Tibial nerve (tissue), 4 donors: ENCODE measurements at regions not wholly inside any gene's neighbourhood (a gene's known extent, or its start where the extent isn't known, plus 50 kb on each side); places are given as distances from the start of the nearest gene placed in this dataset.

Experiments
- DNase-seq, 2 donors: peaks; one replicate each; pipeline ENCODE4 v3.0.0-alpha.2; 2019; ENCODE audit warnings: low spot score in 2 of 2
- H3K27ac ChIP-seq, 4 donors: fragments of 200-600 bp; sonication (generic) in 3 of 4; one replicate each; pipeline ENCODE4 v1.5.1; 2017 to 2019; ENCODE audit warnings: mild to moderate bottlenecking in 1 of 4
- H3K27me3 ChIP-seq, 2 donors: fragments of 200-600 bp; sonication (generic) in 1 of 2; one replicate each; pipeline versions ENCODE4 v1.5.1 to v1.6.0; 2017 to 2019
- H3K36me3 ChIP-seq, 3 donors: fragments of 200-600 bp; sonication (generic); one replicate each; pipeline ENCODE4 v1.5.1; 2018 to 2019
- H3K4me1 ChIP-seq, 4 donors: fragments of 200-600 bp; sonication (generic) in 3 of 4; one replicate each; pipeline ENCODE4 v1.5.1; 2017 to 2019
- H3K4me3 ChIP-seq, 4 donors: fragments of 200-600 bp; sonication (generic) in 3 of 4; one replicate each; pipeline ENCODE4 v1.5.1; 2017 to 2019; ENCODE audit warnings: mild to moderate bottlenecking in 1 of 4, moderate library complexity in 1 of 4
- H3K9me3 ChIP-seq, 4 donors: fragments of 200-600 bp; sonication (generic) in 3 of 4; one replicate each; pipeline ENCODE4 v1.5.1; 2017 to 2019
- EP300 ChIP-seq, 2 donors: sonication (generic); formaldehyde crosslinking; IDR thresholded peaks; one replicate each; pipeline ENCODE4 v1.6.1; 2017; ENCODE audit warnings: antibody characterized with exemption in 2 of 2, mild to moderate bottlenecking in 1 of 2
- POLR2A ChIP-seq, 2 donors: fragments of 450-650 bp; IDR thresholded peaks; one replicate each; pipeline ENCODE4 v1.6.1; 2017; ENCODE audit warnings: antibody characterized with exemption in 2 of 2, mild to moderate bottlenecking in 2 of 2, moderate library complexity in 2 of 2
- whole genome bisulfite sequencing, 2 donors: methylation state at CpG; one replicate each; pipeline ENCODE4 v1.1.5; 2018; 5-methylcytosine and 5-hydroxymethylcytosine counted together
- TF ChIP-seq, protein P1 (sequence below), 5 experiments: fragments of 200-600 bp in 3 of 5; fragments of 450-650 bp in 2 of 5; sonication (generic) in 3 of 5; IDR thresholded peaks; one replicate each; pipeline ENCODE4 v1.5.1; 2016 to 2019; ENCODE audit warnings: antibody characterized with exemption in 5 of 5, mild to moderate bottlenecking in 3 of 5, moderate library complexity in 2 of 5

DNA sequence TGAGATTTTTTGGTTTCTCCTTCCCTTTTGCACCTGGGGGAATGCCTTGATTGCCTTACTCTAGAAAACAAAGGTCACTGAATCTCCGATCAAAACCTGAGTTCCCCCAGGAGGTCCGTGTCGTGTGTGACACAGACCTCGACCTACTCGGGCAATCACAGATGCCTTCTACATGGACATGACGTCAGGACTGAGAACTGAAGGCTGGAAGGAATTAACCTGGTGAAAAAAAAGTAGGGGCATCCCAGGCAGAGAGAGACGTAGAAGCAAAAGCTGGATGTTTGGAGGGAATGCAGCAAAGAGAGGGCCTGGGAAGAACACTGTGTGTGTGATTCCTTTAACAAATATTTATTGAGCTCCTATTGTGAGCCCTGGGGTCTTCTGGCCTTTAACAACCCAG, 178.0 kb downstream of the PRDM2 start:
- Histone ChIP-seq H3K27me3 (no peaks in the 10 kb centered on the region), H3K36me3 (no peaks in the 10 kb centered on the region), H3K4me1 (no peaks in the 10 kb centered on the region), H3K9me3 (peaks cover 0 to 5% (median 0%) of the 10 kb centered on the region in 4 donors), H3K27ac (no peak overlapping the region), H3K4me3 (no peak overlapping the region)
- 34 to 51% methylated on average over 7 of the region's 7 CpGs for WGBS, 2 donors
- TF ChIP-seq, protein P1, sequence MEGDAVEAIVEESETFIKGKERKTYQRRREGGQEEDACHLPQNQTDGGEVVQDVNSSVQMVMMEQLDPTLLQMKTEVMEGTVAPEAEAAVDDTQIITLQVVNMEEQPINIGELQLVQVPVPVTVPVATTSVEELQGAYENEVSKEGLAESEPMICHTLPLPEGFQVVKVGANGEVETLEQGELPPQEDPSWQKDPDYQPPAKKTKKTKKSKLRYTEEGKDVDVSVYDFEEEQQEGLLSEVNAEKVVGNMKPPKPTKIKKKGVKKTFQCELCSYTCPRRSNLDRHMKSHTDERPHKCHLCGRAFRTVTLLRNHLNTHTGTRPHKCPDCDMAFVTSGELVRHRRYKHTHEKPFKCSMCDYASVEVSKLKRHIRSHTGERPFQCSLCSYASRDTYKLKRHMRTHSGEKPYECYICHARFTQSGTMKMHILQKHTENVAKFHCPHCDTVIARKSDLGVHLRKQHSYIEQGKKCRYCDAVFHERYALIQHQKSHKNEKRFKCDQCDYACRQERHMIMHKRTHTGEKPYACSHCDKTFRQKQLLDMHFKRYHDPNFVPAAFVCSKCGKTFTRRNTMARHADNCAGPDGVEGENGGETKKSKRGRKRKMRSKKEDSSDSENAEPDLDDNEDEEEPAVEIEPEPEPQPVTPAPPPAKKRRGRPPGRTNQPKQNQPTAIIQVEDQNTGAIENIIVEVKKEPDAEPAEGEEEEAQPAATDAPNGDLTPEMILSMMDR (IDR thresholded peaks at IDR 0.05): no peak
- TF ChIP-seq EP300 (IDR thresholded peaks at IDR 0.05): no peak
- TF ChIP-seq POLR2A (IDR thresholded peaks at IDR 0.05): no peak
- no peak for DNase-seq

DNA sequence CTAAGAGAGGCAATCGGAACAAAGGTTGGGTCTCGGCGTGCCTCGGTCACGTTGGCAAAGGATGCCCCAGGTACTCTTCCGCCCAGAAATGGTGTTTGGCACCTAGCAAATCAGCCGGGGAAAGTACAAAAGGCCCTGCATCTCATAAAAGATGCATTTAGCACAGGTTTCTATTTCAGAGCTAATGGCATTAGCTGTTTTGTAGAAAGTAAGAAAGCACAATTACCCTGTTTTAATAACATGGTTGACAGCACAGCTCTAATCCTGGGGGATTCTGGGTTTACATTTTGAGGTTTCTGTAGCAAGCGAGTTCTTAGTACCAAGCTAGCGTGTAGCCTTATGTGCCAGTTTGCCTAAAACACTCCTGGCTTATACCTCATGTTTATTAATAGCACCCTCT, 178.5 kb downstream of the PRDM2 start:
- peaks cover 0 to 5% (median 0%) of the 10 kb centered on the region in 4 donors for H3K9me3 ChIP-seq
- TF ChIP-seq POLR2A (IDR thresholded peaks at IDR 0.05) (no peak), EP300 (IDR thresholded peaks at IDR 0.05) (no peak)
- TF ChIP-seq, protein P1 (IDR thresholded peaks at IDR 0.05): no peak
- no peak overlapping the region for H3K27ac ChIP-seq
- no peaks in the 10 kb centered on the region for H3K27me3 ChIP-seq
- DNase-seq: no peak
- H3K4me3 ChIP-seq: no peak overlapping the region
- no peaks in the 10 kb centered on the region for H3K36me3 ChIP-seq
- H3K4me1 ChIP-seq: no peaks in the 10 kb centered on the region
- WGBS, 2 donors: 75 to 79% methylated on average over 9 of the region's 9 CpGs

DNA sequence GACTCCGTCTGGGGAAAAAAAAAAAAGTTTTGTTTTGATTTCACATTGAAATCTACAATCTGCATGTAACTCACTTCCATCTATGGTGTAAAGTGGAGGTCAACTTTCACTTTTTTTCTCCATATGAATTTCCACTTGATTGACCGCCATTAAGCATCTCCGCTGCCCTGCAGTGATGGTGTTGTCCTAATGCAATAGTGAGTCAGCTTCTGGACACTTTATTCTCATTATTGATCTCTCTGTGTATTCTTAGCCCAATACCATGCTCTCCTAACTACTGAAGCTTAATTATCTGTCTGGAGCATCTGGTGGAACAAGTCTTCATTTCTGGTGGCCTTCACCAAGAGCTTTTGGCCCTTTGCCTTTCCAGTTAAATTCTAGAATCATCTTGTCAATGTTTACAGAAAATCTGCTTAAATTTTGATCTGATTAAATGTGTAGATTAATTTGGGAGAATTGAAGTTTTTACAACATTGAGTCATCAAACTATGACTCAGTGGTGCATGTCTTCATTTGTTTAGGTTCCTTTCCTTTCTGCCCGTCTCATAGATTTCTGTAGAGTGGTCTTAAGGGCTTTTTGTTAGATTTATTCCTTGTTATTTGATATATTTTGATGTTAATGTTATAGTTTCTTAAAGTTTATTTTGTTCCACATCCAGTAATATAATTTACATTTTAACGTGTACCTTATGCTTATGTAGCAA, 181.5 kb downstream of the PRDM2 start:
- no peaks in the 10 kb centered on the region for H3K9me3 ChIP-seq
- H3K27me3 ChIP-seq: no peaks in the 10 kb centered on the region
- no peaks in the 10 kb centered on the region for H3K36me3 ChIP-seq
- WGBS, 2 donors: 74 to 86% methylated on average over 5 of the region's 5 CpGs
- TF ChIP-seq, protein P1 (IDR thresholded peaks at IDR 0.05): no peak
- TF ChIP-seq POLR2A (IDR thresholded peaks at IDR 0.05) (no peak), EP300 (IDR thresholded peaks at IDR 0.05) (no peak)
- no peaks in the 10 kb centered on the region for H3K4me1 ChIP-seq
- no peak for DNase-seq
- H3K4me3 ChIP-seq: no peak overlapping the region
- no peak overlapping the region for H3K27ac ChIP-seq

DNA sequence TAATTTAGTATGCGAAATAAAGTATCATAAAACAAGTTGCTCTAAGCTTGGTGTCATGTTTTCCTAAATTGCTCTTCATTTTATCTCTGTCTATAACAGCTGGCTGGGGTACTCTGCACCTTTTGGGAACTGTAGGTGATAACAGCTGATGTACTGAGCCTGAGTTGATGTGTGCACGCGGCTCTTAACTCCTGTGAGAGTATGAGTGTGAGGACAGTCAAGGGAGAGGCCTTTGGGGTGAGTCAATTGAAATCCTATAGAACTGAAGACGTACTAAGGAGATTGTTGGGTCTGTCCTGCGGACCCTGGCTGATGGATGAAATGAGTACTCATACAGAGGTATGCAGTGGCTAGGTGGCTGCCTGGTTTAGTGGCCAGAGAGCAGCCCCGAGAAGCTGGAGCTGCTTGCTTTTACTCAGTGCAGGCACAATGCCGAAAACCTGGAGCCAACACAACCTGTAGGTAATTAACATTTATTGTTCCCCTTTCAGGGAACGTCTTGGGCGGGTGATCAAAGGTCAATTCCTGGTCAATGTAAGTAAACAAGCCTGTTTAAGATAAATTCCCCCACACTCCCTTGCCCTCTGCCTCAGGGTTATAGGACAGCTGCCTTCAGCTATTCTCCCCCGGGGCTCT, 188.5 kb downstream of the PRDM2 start:
- Histone ChIP-seq H3K9me3 (peaks cover 0 to 23% (median 0%) of the 10 kb centered on the region in 4 donors), H3K27ac (no peak overlapping the region), H3K27me3 (peaks cover 0 to 36% of the 10 kb centered on the region in 2 donors), H3K4me3 (no peak overlapping the region), H3K4me1 (peaks cover 0 to 11% (median 2%) of the 10 kb centered on the region in 4 donors), H3K36me3 (no peaks in the 10 kb centered on the region)
- 23 to 38% methylated on average over 10 of the region's 10 CpGs for WGBS, 2 donors
- TF ChIP-seq POLR2A (IDR thresholded peaks at IDR 0.05): no peak
- TF ChIP-seq, protein P1 (IDR thresholded peaks at IDR 0.05): no peak
- no peak for TF ChIP-seq EP300 (IDR thresholded peaks at IDR 0.05)
- DNase-seq: no peak

DNA sequence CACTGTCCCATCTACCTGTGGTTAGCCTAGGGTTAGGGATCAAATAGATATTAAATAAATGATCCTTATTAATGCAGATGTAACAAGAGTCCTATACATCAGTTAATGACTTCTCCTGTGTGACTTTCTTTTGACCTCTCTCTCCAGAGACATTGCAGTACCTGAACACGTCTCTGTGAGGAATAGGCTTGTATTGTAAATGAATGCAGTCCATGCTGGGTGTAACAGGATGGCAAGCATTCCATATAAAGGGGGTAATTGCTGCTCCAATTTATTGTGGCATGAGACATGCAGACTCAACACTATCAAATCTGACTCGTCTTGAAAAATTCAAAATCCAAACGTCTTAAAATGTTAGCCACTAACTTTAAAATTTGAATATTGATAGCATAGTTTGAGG, 189.5 kb downstream of the PRDM2 start:
- Histone ChIP-seq H3K4me1 (peaks cover 0 to 12% (median 2%) of the 10 kb centered on the region in 4 donors), H3K4me3 (no peak overlapping the region), H3K36me3 (no peaks in the 10 kb centered on the region), H3K27me3 (peaks cover 0 to 46% of the 10 kb centered on the region in 2 donors), H3K27ac (no peak overlapping the region), H3K9me3 (peaks cover 0 to 23% (median 0%) of the 10 kb centered on the region in 4 donors)
- TF ChIP-seq POLR2A (IDR thresholded peaks at IDR 0.05) (no peak), EP300 (IDR thresholded peaks at IDR 0.05) (no peak)
- TF ChIP-seq, protein P1 (IDR thresholded peaks at IDR 0.05): no peak
- no peak for DNase-seq
- 52 to 56% methylated on average over 3 of the region's 3 CpGs for WGBS, 2 donors
